ENCODE measurements at regions not wholly inside any gene's neighbourhood (a gene's known extent, or its start where the extent isn't known, plus 50 kb on each side); places are given as distances from the start of the nearest gene placed in this dataset.
"Not testable (repeated sequence)": the region's sequence is repeated elsewhere in the genome, so short reads cannot be mapped to it uniquely, and the experiment has no call there.

GRCh38 chr1:181896824-181897223 lies 164.7 kb downstream of the ZNF648 start:
- no peaks in the 10 kb centered on the region for H3K79me2 ChIP-seq (ENCODE audit: low read length)
- no peak for TF ChIP-seq EZH2phosphoT487 (IDR thresholded peaks at IDR 0.05; ENCODE audit: low read depth)

GRCh38 chr1:181894439-181894859 lies 167.1 kb downstream of the ZNF648 start:
- H4K20me1 ChIP-seq (ENCODE audit: insufficient read depth, low read length): no peaks in the 10 kb centered on the region
- no peaks in the 10 kb centered on the region for H3K79me2 ChIP-seq (ENCODE audit: low read length)
- H2AFZ ChIP-seq (ENCODE audit: low read depth, low read length): no peak overlapping the region
- H3K4me1 ChIP-seq (ENCODE audit: low read length): no peaks in the 10 kb centered on the region
- H3K36me3 ChIP-seq (replicated peaks; ENCODE audit: low read depth, low read length): no peaks in the 10 kb centered on the region
- H3K4me3 ChIP-seq (ENCODE audit: low read length): no peak overlapping the region
- no peak overlapping the region for H3K27ac ChIP-seq (ENCODE audit: low read length)
- no peak overlapping the region for H3K9ac ChIP-seq (ENCODE audit: low read length)
- no peak overlapping the region for H3K4me2 ChIP-seq (ENCODE audit: low read length)
- H3K27me3 ChIP-seq (ENCODE audit: low read depth, low read length): peaks cover 15% of the 10 kb centered on the region
- TF ChIP-seq EZH2phosphoT487 (IDR thresholded peaks at IDR 0.05; ENCODE audit: low read depth): no peak
- TF ChIP-seq CTCF (IDR thresholded peaks at IDR 0.05; ENCODE audit: low read depth, low read length): no peak
- H3K9me3 ChIP-seq (ENCODE audit: insufficient read depth, low read length): no peaks in the 10 kb centered on the region

More at GRCh38 chr1:181896824-181897223, 164.7 kb downstream of the ZNF648 start:
- Histone ChIP-seq H3K27me3 (ENCODE audit: low read depth, low read length) (peaks cover 25% of the 10 kb centered on the region), H3K4me1 (ENCODE audit: low read length) (no peaks in the 10 kb centered on the region), H3K27ac (ENCODE audit: low read length) (no peak overlapping the region), H2AFZ (ENCODE audit: low read depth, low read length) (no peak overlapping the region), H3K9ac (ENCODE audit: low read length) (no peak overlapping the region), H3K36me3 (replicated peaks; ENCODE audit: low read depth, low read length) (no peaks in the 10 kb centered on the region), H3K4me2 (ENCODE audit: low read length) (no peak overlapping the region), H3K9me3 (ENCODE audit: insufficient read depth, low read length) (no peaks in the 10 kb centered on the region), H4K20me1 (ENCODE audit: insufficient read depth, low read length) (no peaks in the 10 kb centered on the region), H3K4me3 (ENCODE audit: low read length) (no peak overlapping the region)

- Histone ChIP-seq H3K79me2 (ENCODE audit: low read length) (no peaks in the 10 kb centered on the region), H3K4me1 (ENCODE audit: low read length) (no peaks in the 10 kb centered on the region), H3K27ac (ENCODE audit: low read length) (no peak overlapping the region), H2AFZ (ENCODE audit: low read depth, low read length) (no peak overlapping the region), H3K9ac (ENCODE audit: low read length) (no peak overlapping the region), H3K4me2 (ENCODE audit: low read length) (no peak overlapping the region), H3K27me3 (ENCODE audit: low read depth, low read length) (peaks cover 15% of the 10 kb centered on the region), H3K36me3 (replicated peaks; ENCODE audit: low read depth, low read length) (no peaks in the 10 kb centered on the region), H3K9me3 (ENCODE audit: insufficient read depth, low read length) (no peaks in the 10 kb centered on the region), H4K20me1 (ENCODE audit: insufficient read depth, low read length) (no peaks in the 10 kb centered on the region), H3K4me3 (ENCODE audit: low read length) (no peak overlapping the region)
- TF ChIP-seq CTCF (IDR thresholded peaks at IDR 0.05; ENCODE audit: low read depth, low read length) (no peak), EZH2phosphoT487 (IDR thresholded peaks at IDR 0.05; ENCODE audit: low read depth) (no peak)
Measured at GRCh38 chr1:181893937-181894336, 167.6 kb downstream of the ZNF648 start.

GRCh38 chr1:181893150-181893549 lies 168.4 kb downstream of the ZNF648 start:
- H2AFZ ChIP-seq (ENCODE audit: low read depth, low read length); H3K4me1 ChIP-seq (ENCODE audit: low read length); H3K27me3 ChIP-seq (ENCODE audit: low read depth, low read length); H3K4me3 ChIP-seq (ENCODE audit: low read length); H3K4me2 ChIP-seq (ENCODE audit: low read length); H3K79me2 ChIP-seq (ENCODE audit: low read length); H3K9ac ChIP-seq (ENCODE audit: low read length); H3K9me3 ChIP-seq (ENCODE audit: insufficient read depth, low read length); H3K27ac ChIP-seq (ENCODE audit: low read length); H3K36me3 ChIP-seq (replicated peaks; ENCODE audit: low read depth, low read length); H4K20me1 ChIP-seq (ENCODE audit: insufficient read depth, low read length): not testable (repeated sequence)

GRCh38 chr1:181872562-181872961 lies 188.9 kb downstream of the ZNF648 start:
- H3K4me1 ChIP-seq (ENCODE audit: low read length): no peaks in the 10 kb centered on the region
- no peak overlapping the region for H3K27ac ChIP-seq (ENCODE audit: low read length)
- H3K4me3 ChIP-seq (ENCODE audit: low read length): no peak overlapping the region
- no peaks in the 10 kb centered on the region for H3K9me3 ChIP-seq (ENCODE audit: insufficient read depth, low read length)
- H3K27me3 ChIP-seq (ENCODE audit: low read depth, low read length): no peaks in the 10 kb centered on the region
- no peak overlapping the region for H3K9ac ChIP-seq (ENCODE audit: low read length)
- no peaks in the 10 kb centered on the region for H4K20me1 ChIP-seq (ENCODE audit: insufficient read depth, low read length)
- no peak overlapping the region for H2AFZ ChIP-seq (ENCODE audit: low read depth, low read length)
- H3K36me3 ChIP-seq (replicated peaks; ENCODE audit: low read depth, low read length): no peaks in the 10 kb centered on the region
- no peaks in the 10 kb centered on the region for H3K79me2 ChIP-seq (ENCODE audit: low read length)
- H3K4me2 ChIP-seq (ENCODE audit: low read length): no peak overlapping the region
- TF ChIP-seq CTCF (IDR thresholded peaks at IDR 0.05; ENCODE audit: low read depth, low read length) (no peak), EZH2phosphoT487 (IDR thresholded peaks at IDR 0.05; ENCODE audit: low read depth) (no peak)
